ENCODE measurements at regions not wholly inside any gene's neighbourhood (a gene's known extent, or its start where the extent isn't known, plus 50 kb on each side); places are given as distances from the start of the nearest gene placed in this dataset.

DNA sequence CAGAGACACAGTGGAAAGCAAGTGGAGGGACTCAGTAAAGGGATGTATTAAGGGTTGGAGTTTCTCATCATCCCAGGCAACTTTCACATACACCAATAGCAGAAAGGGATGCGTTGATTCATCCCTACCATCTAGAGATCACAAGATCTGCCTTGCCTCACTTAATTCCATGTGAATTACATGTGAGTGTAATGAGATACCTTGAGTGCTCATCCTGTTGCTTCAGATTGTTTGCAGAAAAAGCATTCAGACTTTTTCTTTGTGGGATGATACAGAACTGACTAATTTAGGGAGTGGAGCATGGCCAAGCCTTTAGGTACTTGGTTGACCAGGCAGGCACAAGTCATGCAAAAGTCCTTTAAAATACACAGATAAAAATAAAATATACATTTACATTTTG is 124.8 kb upstream of the SLIT2 start:
- H3K79me2 ChIP-seq (ENCODE audit: insufficient read depth, low read length), result no peaks in the 10 kb centered on the region

More for the DNA sequence above, 124.8 kb upstream of the SLIT2 start:
- Histone ChIP-seq H2BK20ac (ENCODE audit: low read depth, low read length, poor library complexity, severe bottlenecking) (no peak overlapping the region), H3K27me3 (ENCODE audit: insufficient read depth, low read length) (no peaks in the 10 kb centered on the region), H2BK12ac (ENCODE audit: insufficient read length, low read depth, low read length) (no peak overlapping the region), H3K4me1 (ENCODE audit: insufficient read depth, low read length) (no peaks in the 10 kb centered on the region), H3K56ac (ENCODE audit: insufficient read length, low read depth, low read length) (no peak overlapping the region), H2AFZ (ENCODE audit: low read length) (no peak overlapping the region), H4K91ac (ENCODE audit: insufficient read length, low read depth, low read length) (no peak overlapping the region), H3K9ac (ENCODE audit: extremely low read depth, insufficient read length, low read length) (no peak overlapping the region), H3K27ac (ENCODE audit: insufficient read length, low read depth, low read length) (no peak overlapping the region), H3K18ac (ENCODE audit: insufficient read length, low read depth, low read length) (no peak overlapping the region), H4K20me1 (ENCODE audit: control insufficient read depth, insufficient read depth, insufficient read length) (no peaks in the 10 kb centered on the region), H3K23me2 (ENCODE audit: insufficient read length, low read depth, low read length, poor library complexity, severe bottlenecking) (no peaks in the 10 kb centered on the region), H2AK5ac (ENCODE audit: insufficient read length, low read length) (no peak overlapping the region), H3K23ac (ENCODE audit: insufficient read length, low read depth, low read length) (no peak overlapping the region), H2BK5ac (ENCODE audit: insufficient read length, low read length) (no peak overlapping the region), H3K79me1 (ENCODE audit: insufficient read depth, low read depth, low read length, poor library complexity, severe bottlenecking) (no peaks in the 10 kb centered on the region), H3T11ph (ENCODE audit: low read length) (no peak overlapping the region), H3K14ac (ENCODE audit: insufficient read depth, low read length) (no peak overlapping the region), H3K4me2 (ENCODE audit: insufficient read depth, insufficient read length, low read length) (no peak overlapping the region), H2BK15ac (ENCODE audit: low read depth, low read length) (no peak overlapping the region), H4K5ac (ENCODE audit: insufficient read length, low read depth, low read length) (no peak overlapping the region), H3K4ac (ENCODE audit: low read depth, low read length) (no peak overlapping the region), H3K9me3 (ENCODE audit: control insufficient read depth, low read depth, low read length) (no peaks in the 10 kb centered on the region), H2BK120ac (ENCODE audit: low read depth, low read length, poor library complexity, severe bottlenecking) (no peak overlapping the region), H4K8ac (replicated peaks; ENCODE audit: insufficient read length, low read depth, low read length) (no peak overlapping the region)
- Mint-ChIP-seq H3K27me3 (ENCODE audit: low read depth) (no peaks in the 10 kb centered on the region), H3K4me1 (no peaks in the 10 kb centered on the region), H3K27ac (no peak overlapping the region), H3K36me3 (ENCODE audit: insufficient read depth in 1 of 3, low read depth in 3 of 3) (no peaks in the 10 kb centered on the region), H3K4me3 (no peak overlapping the region), H3K9me3 (no peaks in the 10 kb centered on the region)
- WGBS (ENCODE audit: extremely low coverage, insufficient read length, low lambda C conversion rate), result no CpG with 5 or more reads among the region's 1 CpG
- TF ChIP-seq, protein P1, sequence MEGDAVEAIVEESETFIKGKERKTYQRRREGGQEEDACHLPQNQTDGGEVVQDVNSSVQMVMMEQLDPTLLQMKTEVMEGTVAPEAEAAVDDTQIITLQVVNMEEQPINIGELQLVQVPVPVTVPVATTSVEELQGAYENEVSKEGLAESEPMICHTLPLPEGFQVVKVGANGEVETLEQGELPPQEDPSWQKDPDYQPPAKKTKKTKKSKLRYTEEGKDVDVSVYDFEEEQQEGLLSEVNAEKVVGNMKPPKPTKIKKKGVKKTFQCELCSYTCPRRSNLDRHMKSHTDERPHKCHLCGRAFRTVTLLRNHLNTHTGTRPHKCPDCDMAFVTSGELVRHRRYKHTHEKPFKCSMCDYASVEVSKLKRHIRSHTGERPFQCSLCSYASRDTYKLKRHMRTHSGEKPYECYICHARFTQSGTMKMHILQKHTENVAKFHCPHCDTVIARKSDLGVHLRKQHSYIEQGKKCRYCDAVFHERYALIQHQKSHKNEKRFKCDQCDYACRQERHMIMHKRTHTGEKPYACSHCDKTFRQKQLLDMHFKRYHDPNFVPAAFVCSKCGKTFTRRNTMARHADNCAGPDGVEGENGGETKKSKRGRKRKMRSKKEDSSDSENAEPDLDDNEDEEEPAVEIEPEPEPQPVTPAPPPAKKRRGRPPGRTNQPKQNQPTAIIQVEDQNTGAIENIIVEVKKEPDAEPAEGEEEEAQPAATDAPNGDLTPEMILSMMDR (conservative IDR thresholded peaks at IDR 0.05), result no peak
- no peak for DNase-seq
